SK-N-SH (cell line): ENCODE measurements at regions not wholly inside any gene's neighbourhood (a gene's known extent, or its start where the extent isn't known, plus 50 kb on each side); places are given as distances from the start of the nearest gene placed in this dataset.

Experiments
- CTCF ChIA-PET: fragments of 300-600, 350-600 bp; formaldehyde crosslinking; extraction: SDS; loops from one replicate; lab custom pipeline; 2021; lab: Yijun Ruan, JAX
- POLR2A ChIA-PET: fragments of 350-600 bp; sonication (Branson Sonifier 250); formaldehyde crosslinking; extraction: SDS; loops from one replicate; lab custom pipeline; 2020; ENCODE audit warnings: antibody characterized with exemption, inconsistent platforms; lab: Yijun Ruan, JAX
- DNase-seq: peaks from one replicate; pipeline ENCODE4 v3.0.0; 2012
- H2AFZ ChIP-seq: fragments of 200-600 bp; sonication (generic); 2 replicates; pipeline ENCODE4 v1.8.1; 2016; ENCODE audit warnings: antibody characterized with exemption, mild to moderate bottlenecking, low read depth
- H3F3A ChIP-seq: fragments of 200-600 bp; sonication (generic); replicated peaks from 2 replicates; pipeline ENCODE3; 2016; ENCODE audit warnings: antibody characterized with exemption, mild to moderate bottlenecking; ENCODE audit not compliant: insufficient read depth
- H3K27ac ChIP-seq, 2 experiments: fragments of 200-500 bp in 1 of 2; fragments of 200-600 bp in 1 of 2; sonication (Bioruptor generic) in 1 of 2; sonication (generic), shearing (Covaris generic) in 1 of 2; 2 replicates each; pipeline versions ENCODE4 v1.5.1 to v1.6.1; 2014 to 2016; ENCODE audit warnings: low read depth in 2 of 2, inconsistent platforms in 1 of 2, low read length in 1 of 2, mild to moderate bottlenecking in 1 of 2, mixed read lengths in 1 of 2
- H3K27me3 ChIP-seq: fragments of 200-600 bp; sonication (generic), shearing (Covaris generic); 2 replicates; pipeline ENCODE4 v1.6.1; 2016; ENCODE audit warnings: mixed run types; ENCODE audit not compliant: insufficient read depth
- H3K36me3 ChIP-seq, 2 experiments: fragments of 200-500 bp in 1 of 2; fragments of 200-600 bp in 1 of 2; sonication (Bioruptor generic) in 1 of 2; sonication (generic) in 1 of 2; replicated peaks in 1 of 2; 2 replicates each; pipeline versions ENCODE3 to v1.5.1; 2014 to 2016; ENCODE audit warnings: low read length in 1 of 2, mild to moderate bottlenecking in 1 of 2; ENCODE audit not compliant: insufficient read depth in 2 of 2, control insufficient read depth in 1 of 2
- H3K4me1 ChIP-seq, 2 experiments: fragments of 200-500 bp in 1 of 2; fragments of 200-600 bp in 1 of 2; sonication (Bioruptor generic) in 1 of 2; sonication (generic), shearing (Covaris generic) in 1 of 2; 2 replicates each; pipeline versions ENCODE4 v1.5.1 to v1.6.1; 2014 to 2016; ENCODE audit warnings: low read depth in 1 of 2, low read length in 1 of 2, mixed run types in 1 of 2; ENCODE audit not compliant: insufficient read depth in 2 of 2, control insufficient read depth in 1 of 2
- H3K4me2 ChIP-seq: fragments of 200-600 bp; sonication (generic), shearing (Covaris generic); 2 replicates; pipeline ENCODE4 v1.6.1; 2017; ENCODE audit warnings: mixed run types
- H3K4me3 ChIP-seq, 2 experiments: fragments of 200-500 bp in 1 of 2; fragments of 200-600 bp in 1 of 2; sonication (Bioruptor generic) in 1 of 2; sonication (generic), shearing (Covaris generic) in 1 of 2; 2 replicates each; pipeline versions ENCODE4 v1.5.1 to v1.8.1; 2014 to 2016; ENCODE audit warnings: low read depth in 2 of 2, inconsistent platforms in 1 of 2, low read length in 1 of 2, mild to moderate bottlenecking in 1 of 2, mixed read lengths in 1 of 2, moderate library complexity in 1 of 2
- H3K79me2 ChIP-seq: fragments of 200-600 bp; sonication (generic); 2 replicates; pipeline ENCODE4 v1.8.1; 2017; ENCODE audit warnings: mild to moderate bottlenecking; ENCODE audit not compliant: insufficient read depth
- H3K9ac ChIP-seq: fragments of 200-600 bp; sonication (generic); 2 replicates; pipeline ENCODE4 v1.6.1; 2017; ENCODE audit warnings: mixed run types
- H3K9me2 ChIP-seq: fragments of 200-600 bp; sonication (generic); 2 replicates; pipeline ENCODE4 v1.6.1; 2017; ENCODE audit warnings: mixed run types
- H3K9me3 ChIP-seq: fragments of 200-600 bp; sonication (generic); 2 replicates; pipeline ENCODE4 v1.6.1; 2017; ENCODE audit warnings: mixed run types, mild to moderate bottlenecking, moderate library complexity
- H4K20me1 ChIP-seq: fragments of 200-600 bp; sonication (generic); 2 replicates; pipeline ENCODE4 v1.6.1; 2017; ENCODE audit warnings: mild to moderate bottlenecking, mixed run types; ENCODE audit not compliant: insufficient read depth
- FOXJ3 ChIP-seq: sonication (generic); formaldehyde crosslinking; IDR thresholded peaks from 2 replicates; pipeline ENCODE4 v1.5.1; 2020; ENCODE audit warnings: mild to moderate bottlenecking, missing genetic modification reagents
- POLR2AphosphoS5 ChIP-seq: IDR thresholded peaks from 2 replicates; pipeline ENCODE4 v1.6.1; 2012; ENCODE audit warnings: low read depth, low read length
- RAD21 ChIP-seq: IDR thresholded peaks from 2 replicates; pipeline ENCODE4 v1.6.1; 2012; ENCODE audit warnings: mild to moderate bottlenecking, low read length
- RCOR1 ChIP-seq: fragments of 150-350 bp; IDR thresholded peaks from 2 replicates; pipeline ENCODE4 v1.6.1; 2017; ENCODE audit warnings: antibody characterized with exemption, low read length
- TAF1 ChIP-seq: IDR thresholded peaks from 2 replicates; pipeline ENCODE4 v1.6.1; 2012; ENCODE audit warnings: low read depth, mild to moderate bottlenecking, low read length, moderate library complexity, borderline replicate concordance
- TCF12 ChIP-seq: IDR thresholded peaks from 2 replicates; pipeline ENCODE4 v1.4.0; 2012
- WGBS: methylation state at CpG from one replicate; pipeline ENCODE4 v1.1.6; 2017; ENCODE audit warnings: low lambda C conversion rate; 5-methylcytosine and 5-hydroxymethylcytosine counted together
- TF ChIP-seq, protein P1 (sequence below): fragments of 150-350 bp; IDR thresholded peaks from 2 replicates; pipeline ENCODE4 v1.6.1; 2017; ENCODE audit warnings: antibody characterized with exemption, low read length, low read depth, borderline replicate concordance
- TF ChIP-seq, protein P2 (sequence below): IDR thresholded peaks from 2 replicates; pipeline ENCODE4 v1.6.1; 2012; ENCODE audit warnings: mild to moderate bottlenecking, low read depth, low read length, moderate library complexity
- TF ChIP-seq, protein P3 (sequence below): IDR thresholded peaks from 2 replicates; pipeline ENCODE4 v1.4.0; 2012; ENCODE audit warnings: low read depth, borderline replicate concordance

DNA sequence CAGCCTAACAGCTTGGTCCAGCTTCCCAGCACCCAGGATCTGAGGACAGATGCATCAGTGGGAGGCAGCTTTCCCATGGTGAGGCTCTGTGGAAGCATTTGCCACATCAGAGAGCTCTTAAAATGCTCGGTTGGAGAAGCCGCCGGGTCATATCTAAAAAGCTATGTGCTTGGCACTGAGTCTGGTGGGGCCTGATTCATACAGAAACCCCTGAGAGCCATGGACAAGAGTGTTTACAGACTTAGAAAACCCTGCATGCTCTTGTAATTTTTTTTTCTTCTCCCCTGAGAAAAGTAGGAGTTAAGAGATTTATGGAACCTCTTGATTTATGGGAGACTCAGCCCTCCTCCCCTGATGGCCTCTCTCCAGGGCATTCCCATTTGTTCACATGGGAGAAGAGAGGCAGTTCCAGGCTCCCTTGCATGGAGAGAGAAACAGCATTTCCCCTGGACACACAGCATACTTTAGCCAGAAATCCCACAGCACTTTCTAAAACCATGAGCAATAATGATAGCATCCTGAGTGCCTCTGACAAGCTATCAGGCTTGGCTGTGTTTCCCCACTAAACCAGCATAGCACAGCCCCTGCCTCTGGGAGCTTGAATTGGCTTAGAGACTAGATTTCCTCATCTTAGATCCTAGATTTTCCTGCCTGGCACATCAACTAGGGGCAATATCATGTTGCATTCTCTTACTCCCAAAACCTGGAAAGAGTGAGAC lies 322.1 kb upstream of the AUTS2 start:
- no peak for DNase-seq
- 63% methylated on average over 3 of the region's 3 CpGs for WGBS
- CTCF ChIA-PET, result interaction anchor here (0.6 to 1.5 kb wide), 3 partner anchors 10 to 28 kb away, joined by 3 read pairs; no protein-coding TSS in a partner anchor

More for the DNA sequence above, 322.1 kb upstream of the AUTS2 start:
- H3F3A ChIP-seq, result no peaks in the 10 kb centered on the region
- no peaks in the 10 kb centered on the region for H3K9me3 ChIP-seq
- TF ChIP-seq, protein P1, sequence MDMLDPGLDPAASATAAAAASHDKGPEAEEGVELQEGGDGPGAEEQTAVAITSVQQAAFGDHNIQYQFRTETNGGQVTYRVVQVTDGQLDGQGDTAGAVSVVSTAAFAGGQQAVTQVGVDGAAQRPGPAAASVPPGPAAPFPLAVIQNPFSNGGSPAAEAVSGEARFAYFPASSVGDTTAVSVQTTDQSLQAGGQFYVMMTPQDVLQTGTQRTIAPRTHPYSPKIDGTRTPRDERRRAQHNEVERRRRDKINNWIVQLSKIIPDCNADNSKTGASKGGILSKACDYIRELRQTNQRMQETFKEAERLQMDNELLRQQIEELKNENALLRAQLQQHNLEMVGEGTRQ, result no peak
- no peak for TF ChIP-seq RCOR1
- TF ChIP-seq POLR2AphosphoS5, result no peak
- TF ChIP-seq RAD21, result no peak
- no peak for TF ChIP-seq FOXJ3
- TF ChIP-seq, protein P2, sequence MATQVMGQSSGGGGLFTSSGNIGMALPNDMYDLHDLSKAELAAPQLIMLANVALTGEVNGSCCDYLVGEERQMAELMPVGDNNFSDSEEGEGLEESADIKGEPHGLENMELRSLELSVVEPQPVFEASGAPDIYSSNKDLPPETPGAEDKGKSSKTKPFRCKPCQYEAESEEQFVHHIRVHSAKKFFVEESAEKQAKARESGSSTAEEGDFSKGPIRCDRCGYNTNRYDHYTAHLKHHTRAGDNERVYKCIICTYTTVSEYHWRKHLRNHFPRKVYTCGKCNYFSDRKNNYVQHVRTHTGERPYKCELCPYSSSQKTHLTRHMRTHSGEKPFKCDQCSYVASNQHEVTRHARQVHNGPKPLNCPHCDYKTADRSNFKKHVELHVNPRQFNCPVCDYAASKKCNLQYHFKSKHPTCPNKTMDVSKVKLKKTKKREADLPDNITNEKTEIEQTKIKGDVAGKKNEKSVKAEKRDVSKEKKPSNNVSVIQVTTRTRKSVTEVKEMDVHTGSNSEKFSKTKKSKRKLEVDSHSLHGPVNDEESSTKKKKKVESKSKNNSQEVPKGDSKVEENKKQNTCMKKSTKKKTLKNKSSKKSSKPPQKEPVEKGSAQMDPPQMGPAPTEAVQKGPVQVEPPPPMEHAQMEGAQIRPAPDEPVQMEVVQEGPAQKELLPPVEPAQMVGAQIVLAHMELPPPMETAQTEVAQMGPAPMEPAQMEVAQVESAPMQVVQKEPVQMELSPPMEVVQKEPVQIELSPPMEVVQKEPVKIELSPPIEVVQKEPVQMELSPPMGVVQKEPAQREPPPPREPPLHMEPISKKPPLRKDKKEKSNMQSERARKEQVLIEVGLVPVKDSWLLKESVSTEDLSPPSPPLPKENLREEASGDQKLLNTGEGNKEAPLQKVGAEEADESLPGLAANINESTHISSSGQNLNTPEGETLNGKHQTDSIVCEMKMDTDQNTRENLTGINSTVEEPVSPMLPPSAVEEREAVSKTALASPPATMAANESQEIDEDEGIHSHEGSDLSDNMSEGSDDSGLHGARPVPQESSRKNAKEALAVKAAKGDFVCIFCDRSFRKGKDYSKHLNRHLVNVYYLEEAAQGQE, result no peak
- no peak for TF ChIP-seq TCF12
- TF ChIP-seq, protein P3, sequence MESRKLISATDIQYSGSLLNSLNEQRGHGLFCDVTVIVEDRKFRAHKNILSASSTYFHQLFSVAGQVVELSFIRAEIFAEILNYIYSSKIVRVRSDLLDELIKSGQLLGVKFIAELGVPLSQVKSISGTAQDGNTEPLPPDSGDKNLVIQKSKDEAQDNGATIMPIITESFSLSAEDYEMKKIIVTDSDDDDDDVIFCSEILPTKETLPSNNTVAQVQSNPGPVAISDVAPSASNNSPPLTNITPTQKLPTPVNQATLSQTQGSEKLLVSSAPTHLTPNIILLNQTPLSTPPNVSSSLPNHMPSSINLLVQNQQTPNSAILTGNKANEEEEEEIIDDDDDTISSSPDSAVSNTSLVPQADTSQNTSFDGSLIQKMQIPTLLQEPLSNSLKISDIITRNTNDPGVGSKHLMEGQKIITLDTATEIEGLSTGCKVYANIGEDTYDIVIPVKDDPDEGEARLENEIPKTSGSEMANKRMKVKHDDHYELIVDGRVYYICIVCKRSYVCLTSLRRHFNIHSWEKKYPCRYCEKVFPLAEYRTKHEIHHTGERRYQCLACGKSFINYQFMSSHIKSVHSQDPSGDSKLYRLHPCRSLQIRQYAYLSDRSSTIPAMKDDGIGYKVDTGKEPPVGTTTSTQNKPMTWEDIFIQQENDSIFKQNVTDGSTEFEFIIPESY, result no peak
- no peak for TF ChIP-seq TAF1
- H3K9me2 ChIP-seq, result no peaks in the 10 kb centered on the region
- POLR2A ChIA-PET, result no interaction called here
- H3K27me3 ChIP-seq, result no peaks in the 10 kb centered on the region
- H3K4me3 ChIP-seq, result no peak overlapping the region
- H3K4me1 ChIP-seq, result no peaks in the 10 kb centered on the region
- no peaks in the 10 kb centered on the region for H4K20me1 ChIP-seq
- H2AFZ ChIP-seq, result no peak overlapping the region
- no peaks in the 10 kb centered on the region for H3K36me3 ChIP-seq
- H3K79me2 ChIP-seq, result no peaks in the 10 kb centered on the region
- no peak overlapping the region for H3K9ac ChIP-seq
- no peak overlapping the region for H3K27ac ChIP-seq
- no peak overlapping the region for H3K4me2 ChIP-seq
